ENCODE measurements at regions not wholly inside any gene's neighbourhood (a gene's known extent, or its start where the extent isn't known, plus 50 kb on each side); places are given as distances from the start of the nearest gene placed in this dataset.

GRCh38 chr4:137993232-137993631, 248.9 kb downstream of the SLC7A11 start:
- no peak overlapping the region for H3K27ac ChIP-seq (ENCODE audit: extremely low read depth, low read depth, low read length)
- H3K4me3 ChIP-seq (ENCODE audit: low read depth, low read length): no peak overlapping the region
- no peak for TF ChIP-seq CTCF (tag by site-specific recombination; IDR thresholded peaks at IDR 0.05)
- no peak for TF ChIP-seq ELK4 (IDR thresholded peaks at IDR 0.05; ENCODE audit: borderline replicate concordance, low read depth, low read length)
- TF ChIP-seq ZNF350 (tag by site-specific recombination; IDR thresholded peaks at IDR 0.05): no peak
- no peak for TF ChIP-seq ZNF184 (tag by site-specific recombination; IDR thresholded peaks at IDR 0.05)
- H3K4me1 ChIP-seq (ENCODE audit: control insufficient read depth, insufficient read depth, low read length): no peaks in the 10 kb centered on the region
- no peaks in the 10 kb centered on the region for H3K36me3 ChIP-seq (ENCODE audit: control insufficient read depth in 2 of 2, insufficient read depth in 1 of 2, low read length in 2 of 2)
- no peaks in the 10 kb centered on the region for H3K9me3 ChIP-seq (ENCODE audit: control insufficient read depth, insufficient read depth, low read depth, low read length)
- POLR2A ChIA-PET: no interaction called here
- CTCF ChIA-PET: no interaction called here

GRCh38 chr4:137981277-137981676, 260.9 kb downstream of the SLC7A11 start:
- POLR2A ChIA-PET: no interaction called here
- Histone ChIP-seq H3K4me1 (ENCODE audit: control insufficient read depth, insufficient read depth, low read length) (no peaks in the 10 kb centered on the region), H3K9me3 (ENCODE audit: control insufficient read depth, insufficient read depth, low read depth, low read length) (no peaks in the 10 kb centered on the region), H3K36me3 (ENCODE audit: control insufficient read depth in 2 of 2, insufficient read depth in 1 of 2, low read length in 2 of 2) (no peaks in the 10 kb centered on the region), H3K27ac (ENCODE audit: extremely low read depth, low read depth, low read length) (no peak overlapping the region), H3K4me3 (ENCODE audit: low read depth, low read length) (no peak overlapping the region)
- TF ChIP-seq ZSCAN23 (tag by site-specific recombination; IDR thresholded peaks at IDR 0.05) (no peak), ZNF274 (IDR thresholded peaks at IDR 0.05; ENCODE audit: low read length) (no peak), ZNF274 (tag by site-specific recombination; IDR thresholded peaks at IDR 0.05; ENCODE audit: borderline replicate concordance) (no peak), ZXDB (tag by site-specific recombination; IDR thresholded peaks at IDR 0.05) (no peak), ZBTB6 (tag by site-specific recombination; IDR thresholded peaks at IDR 0.05) (no peak), MEIS1 (CRISPR knock-in tag; IDR thresholded peaks at IDR 0.05; ENCODE audit: borderline replicate concordance) (no peak), ZNF785 (tag by site-specific recombination; IDR thresholded peaks at IDR 0.05) (no peak), TRIM28 (IDR thresholded peaks at IDR 0.05; ENCODE audit: borderline replicate concordance, low read length) (no peak), ZNF501 (tag by site-specific recombination; IDR thresholded peaks at IDR 0.05) (no peak), ZBTB11 (tag by site-specific recombination; conservative IDR thresholded peaks at IDR 0.05; ENCODE audit: low read depth) (no peak), SP2 (tag by site-specific recombination; IDR thresholded peaks at IDR 0.05) (no peak), HOXC10 (CRISPR knock-in tag; IDR thresholded peaks at IDR 0.05) (no peak), ZNF664 (tag by site-specific recombination; IDR thresholded peaks at IDR 0.05) (no peak)
- CTCF ChIA-PET: interaction anchor here (0.6 to 1.5 kb wide), 3 partner anchors 19 to 161 kb away, joined by 3 to 5 read pairs (median 3); no protein-coding TSS in a partner anchor

All from HEK293 (cell line).